ENCODE measurements at regions not wholly inside any gene's neighbourhood (a gene's known extent, or its start where the extent isn't known, plus 50 kb on each side); places are given as distances from the start of the nearest gene placed in this dataset.

GRCh38 chr4:110854021-110854678 lies 231.3 kb upstream of the PITX2 start:
- TF ChIP-seq TAF1 (IDR thresholded peaks at IDR 0.05; ENCODE audit: low read depth, low read length) (no peak), POLR2AphosphoS5 (IDR thresholded peaks at IDR 0.05; ENCODE audit: low read depth, low read length) (no peak), POLR2A (IDR thresholded peaks at IDR 0.05; ENCODE audit: low read depth, low read length) (no peak), POU2F2 (IDR thresholded peaks at IDR 0.05; ENCODE audit: low read depth, low read length) (no peak), PAX5 (IDR thresholded peaks at IDR 0.05; ENCODE audit: insufficient read depth, low read length, severe bottlenecking) (no peak)
